ENCODE measurements at regions not wholly inside any gene's neighbourhood (a gene's known extent, or its start where the extent isn't known, plus 50 kb on each side); places are given as distances from the start of the nearest gene placed in this dataset.

GRCh38 chr7:91455411-91455810 is 191.2 kb downstream of the FZD1 start:
- intact Hi-C loops (cut with DNase I), result no loop called here
- no peak overlapping the region for H3K27ac ChIP-seq (replicated peaks in 1 of 4)
- peaks cover 0 to 17% (median 3%) of the 10 kb centered on the region in 4 donors for H3K9me3 ChIP-seq
- H3K4me3 ChIP-seq, result no peak overlapping the region
- DNase-seq (ENCODE audit: extremely low spot score), result no peak
- 82% methylated on average over 8 of the region's 10 CpGs for WGBS
- no peaks in the 10 kb centered on the region for H3K36me3 ChIP-seq
- no peaks in the 10 kb centered on the region for H3K27me3 ChIP-seq
- TF ChIP-seq CTCF (IDR thresholded peaks at IDR 0.05) (no peak), POLR2A (IDR thresholded peaks at IDR 0.05; ENCODE audit: low read depth) (no peak), POLR2AphosphoS5 (IDR thresholded peaks at IDR 0.05) (no peak), EP300 (IDR thresholded peaks at IDR 0.05) (no peak)
- H3K4me1 ChIP-seq, result no peaks in the 10 kb centered on the region

- no peak overlapping the region for H3K4me3 ChIP-seq
- H3K27me3 ChIP-seq, result no peaks in the 10 kb centered on the region
- intact Hi-C loops (cut with DNase I), result no loop called here
- WGBS, result 62% methylated on average over 1 of the region's 1 CpG
- no peak for TF ChIP-seq EP300 (IDR thresholded peaks at IDR 0.05)
- TF ChIP-seq POLR2AphosphoS5 (IDR thresholded peaks at IDR 0.05), result no peak
- TF ChIP-seq POLR2A (IDR thresholded peaks at IDR 0.05; ENCODE audit: low read depth), result no peak
- peaks cover 0 to 17% (median 3%) of the 10 kb centered on the region in 4 donors for H3K9me3 ChIP-seq
- H3K27ac ChIP-seq (replicated peaks in 1 of 4), result no peak overlapping the region
- no peaks in the 10 kb centered on the region for H3K36me3 ChIP-seq
- no peaks in the 10 kb centered on the region for H3K4me1 ChIP-seq
- no peak for DNase-seq (ENCODE audit: extremely low spot score)
Observed at GRCh38 chr7:91457208-91457607, 193.0 kb downstream of the FZD1 start.

GRCh38 chr7:91459539-91459938 is 195.3 kb downstream of the FZD1 start:
- no peaks in the 10 kb centered on the region for H3K27me3 ChIP-seq
- TF ChIP-seq CTCF (IDR thresholded peaks at IDR 0.05) (no peak), EP300 (IDR thresholded peaks at IDR 0.05) (no peak), POLR2A (IDR thresholded peaks at IDR 0.05; ENCODE audit: low read depth) (no peak)
- H3K27ac ChIP-seq (replicated peaks in 1 of 4), result no peak overlapping the region
- WGBS, result 88% methylated on average over 2 of the region's 2 CpGs
- no peak for DNase-seq (ENCODE audit: extremely low spot score)
- no peaks in the 10 kb centered on the region for H3K4me1 ChIP-seq
- peaks cover 0 to 17% (median 3%) of the 10 kb centered on the region in 4 donors for H3K9me3 ChIP-seq
- no peaks in the 10 kb centered on the region for H3K36me3 ChIP-seq
- intact Hi-C loops (cut with DNase I), result no loop called here
- no peak overlapping the region for H3K4me3 ChIP-seq

GRCh38 chr7:91462316-91462715 is 198.1 kb downstream of the FZD1 start:
- Histone ChIP-seq H3K4me3 (no peak overlapping the region), H3K27ac (replicated peaks in 1 of 4) (no peak overlapping the region), H3K27me3 (no peaks in the 10 kb centered on the region), H3K9me3 (peaks cover 0 to 9% (median 0%) of the 10 kb centered on the region in 4 donors), H3K36me3 (no peaks in the 10 kb centered on the region), H3K4me1 (no peaks in the 10 kb centered on the region)
- DNase-seq (ENCODE audit: extremely low spot score), result no peak
- intact Hi-C loops (cut with DNase I), result no loop called here
- WGBS, result 74% methylated on average over 1 of the region's 1 CpG
- no peak for TF ChIP-seq EP300 (IDR thresholded peaks at IDR 0.05)
- TF ChIP-seq POLR2AphosphoS5 (IDR thresholded peaks at IDR 0.05), result no peak
- TF ChIP-seq CTCF (IDR thresholded peaks at IDR 0.05), result no peak
- TF ChIP-seq POLR2A (IDR thresholded peaks at IDR 0.05; ENCODE audit: low read depth), result no peak

GRCh38 chr7:91463330-91463729 is 199.1 kb downstream of the FZD1 start:
- Histone ChIP-seq H3K36me3 (no peaks in the 10 kb centered on the region), H3K4me3 (no peak overlapping the region), H3K4me1 (no peaks in the 10 kb centered on the region), H3K27ac (replicated peaks in 1 of 4) (no peak overlapping the region), H3K9me3 (no peaks in the 10 kb centered on the region), H3K27me3 (no peaks in the 10 kb centered on the region)
- 95% methylated on average over 14 of the region's 15 CpGs for WGBS
- intact Hi-C loops (cut with DNase I), result no loop called here
- DNase-seq (ENCODE audit: extremely low spot score), result no peak
- TF ChIP-seq POLR2A (IDR thresholded peaks at IDR 0.05; ENCODE audit: low read depth), result no peak
- TF ChIP-seq EP300 (IDR thresholded peaks at IDR 0.05), result no peak
- no peak for TF ChIP-seq POLR2AphosphoS5 (IDR thresholded peaks at IDR 0.05)

- Histone ChIP-seq H3K27ac (replicated peaks in 1 of 4) (no peak overlapping the region), H3K4me1 (no peaks in the 10 kb centered on the region), H3K4me3 (no peak overlapping the region), H3K27me3 (no peaks in the 10 kb centered on the region), H3K9me3 (no peaks in the 10 kb centered on the region), H3K36me3 (no peaks in the 10 kb centered on the region)
- intact Hi-C loops (cut with DNase I), result no loop called here
- DNase-seq (ENCODE audit: extremely low spot score), result no peak
- TF ChIP-seq EP300 (IDR thresholded peaks at IDR 0.05), result no peak
- no peak for TF ChIP-seq CTCF (IDR thresholded peaks at IDR 0.05)
- TF ChIP-seq POLR2A (IDR thresholded peaks at IDR 0.05; ENCODE audit: low read depth), result no peak
- TF ChIP-seq POLR2AphosphoS5 (IDR thresholded peaks at IDR 0.05), result no peak
- WGBS, result 56% methylated on average over 2 of the region's 2 CpGs
Observed at GRCh38 chr7:91465595-91466061, 201.4 kb downstream of the FZD1 start.

Measured in esophagus muscularis mucosa (tissue), 4 donors.